HG03039 (cell line): ENCODE measurements at regions not wholly inside any gene's neighbourhood (a gene's known extent, or its start where the extent isn't known, plus 50 kb on each side); places are given as distances from the start of the nearest gene placed in this dataset.
"Not testable (repeated sequence)": the region's sequence is repeated elsewhere in the genome, so short reads cannot be mapped to it uniquely, and the experiment has no call there.

Experiments used
- ATAC-seq: cut with Tn5 transposase; IDR thresholded peaks from one replicate; pipeline ENCODE4 v1.9.1; 2021; ENCODE audit warnings: mild to moderate bottlenecking, moderate library complexity; ENCODE audit not compliant: unreplicated experiment

DNA sequence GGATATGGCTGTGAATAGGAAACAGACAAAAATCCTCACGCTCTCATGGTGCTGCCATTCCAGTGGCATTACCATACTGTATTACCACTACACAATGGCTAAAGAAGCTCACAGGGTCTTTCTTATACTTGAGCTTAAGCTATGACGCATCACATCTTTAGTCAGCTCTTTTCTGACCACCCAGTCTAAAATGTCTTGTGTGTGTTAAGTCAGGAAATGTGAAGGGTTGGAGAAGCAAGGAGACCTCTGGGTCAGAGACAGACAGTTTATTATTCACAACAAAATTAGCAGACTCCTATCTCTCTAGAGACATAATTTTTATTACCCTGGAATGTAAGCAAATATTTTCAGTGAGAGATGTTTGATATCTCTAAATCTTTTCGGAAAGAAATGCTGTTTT, 1583.2 kb upstream of the WWC1 start:
- ATAC-seq, result no peak

- no peak for ATAC-seq
Observed at GRCh38 chr5:166709691-166710090, 1581.8 kb upstream of the WWC1 start.

GRCh38 chr5:166710271-166710670, 1581.2 kb upstream of the WWC1 start:
- ATAC-seq, result no peak

- ATAC-seq, result no peak
Observed at GRCh38 chr5:166712447-166713185, 1578.8 kb upstream of the WWC1 start.

GRCh38 chr5:166713295-166713694, 1578.2 kb upstream of the WWC1 start:
- no peak for ATAC-seq

GRCh38 chr5:166716856-166717492, 1574.5 kb upstream of the WWC1 start:
- no peak for ATAC-seq

DNA sequence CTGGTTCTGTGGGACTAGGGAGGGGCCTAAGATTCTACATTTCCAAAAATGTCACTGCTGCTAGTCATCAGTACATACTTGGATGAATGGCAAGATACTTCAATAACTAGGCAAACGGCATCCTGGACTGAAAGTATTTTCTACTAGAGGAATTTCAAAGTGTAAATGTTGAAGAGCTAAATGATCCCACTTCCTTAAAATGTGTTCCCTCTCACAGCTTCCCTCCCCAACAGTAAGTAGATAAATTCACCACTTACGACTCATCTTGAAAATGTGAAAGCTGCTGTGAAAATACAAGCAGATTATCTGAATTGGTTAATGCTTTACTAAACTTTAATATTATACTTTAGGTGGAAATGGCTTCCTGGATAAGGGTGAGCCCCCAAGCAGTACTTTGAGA, 1571.5 kb upstream of the WWC1 start:
- no peak for ATAC-seq

- ATAC-seq, result no peak
Observed at GRCh38 chr5:166722939-166723338, 1568.5 kb upstream of the WWC1 start.

- no peak for ATAC-seq
Observed at GRCh38 chr5:166724284-166724683, 1567.2 kb upstream of the WWC1 start.

DNA sequence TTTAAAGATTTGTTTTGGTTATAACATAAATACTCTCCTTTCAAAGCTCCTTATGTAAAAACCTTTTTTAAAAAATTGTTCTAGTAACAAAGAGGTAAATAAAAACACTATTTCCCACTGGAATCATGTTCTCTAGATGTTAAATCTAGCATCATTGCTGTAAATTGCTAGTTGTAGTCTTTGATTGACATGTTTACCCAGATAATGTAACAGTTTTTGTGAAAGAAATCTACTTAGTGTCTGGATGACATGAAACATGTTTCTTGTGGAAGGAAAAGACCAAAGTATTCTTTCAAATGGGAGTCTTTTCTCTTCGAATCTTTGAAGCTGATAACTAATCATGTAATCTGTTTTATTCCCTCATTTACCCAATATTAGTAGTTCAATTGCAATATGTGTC, 1565.9 kb upstream of the WWC1 start:
- no peak for ATAC-seq

GRCh38 chr5:166726406-166726805, 1565.0 kb upstream of the WWC1 start:
- ATAC-seq, result no peak

DNA sequence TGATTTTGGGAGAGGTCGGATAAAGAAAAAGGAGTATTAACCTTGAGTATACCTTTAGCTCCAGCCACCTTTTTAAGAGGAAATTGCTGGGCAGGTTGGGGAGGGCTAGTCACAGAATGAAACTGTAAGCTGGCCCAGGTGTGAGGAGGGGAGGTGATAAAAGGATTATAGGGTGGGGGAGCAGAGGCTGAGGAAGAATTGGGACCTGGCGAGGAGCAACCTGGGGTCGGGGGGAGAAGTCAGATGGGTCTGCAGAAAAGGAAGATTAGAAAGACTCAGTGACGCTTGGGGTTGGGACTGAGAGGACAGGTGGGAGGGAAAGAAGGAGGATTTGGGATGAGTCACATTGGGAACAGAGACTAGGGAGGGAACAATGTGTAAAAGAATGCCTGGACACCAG, 1548.5 kb upstream of the WWC1 start:
- ATAC-seq, result not testable (repeated sequence)

DNA sequence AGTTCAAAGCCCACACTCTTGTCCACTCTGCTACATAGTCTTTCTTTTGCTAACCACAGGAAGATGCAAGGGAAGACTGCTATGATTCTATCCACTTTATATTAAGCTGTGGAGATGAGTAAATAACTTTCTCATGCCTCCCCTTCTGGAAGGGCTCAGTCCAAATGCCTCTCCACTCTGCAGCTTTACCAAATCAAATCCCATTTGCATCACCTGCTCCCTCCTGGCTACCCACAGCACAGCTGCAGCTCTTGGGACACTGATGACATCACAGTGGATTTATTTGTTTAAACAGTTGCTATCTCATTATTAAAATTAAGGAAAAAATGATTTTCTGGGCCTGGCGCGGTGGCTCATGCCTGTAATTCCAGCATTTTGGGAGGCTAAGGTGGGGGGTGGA, 1544.9 kb upstream of the WWC1 start:
- ATAC-seq, result no peak

- no peak for ATAC-seq
Observed at GRCh38 chr5:166750376-166750775, 1541.1 kb upstream of the WWC1 start.

GRCh38 chr5:166758151-166758550, 1533.3 kb upstream of the WWC1 start:
- no peak for ATAC-seq

- ATAC-seq, result no peak
Observed at GRCh38 chr5:166767858-166768257, 1523.6 kb upstream of the WWC1 start.

DNA sequence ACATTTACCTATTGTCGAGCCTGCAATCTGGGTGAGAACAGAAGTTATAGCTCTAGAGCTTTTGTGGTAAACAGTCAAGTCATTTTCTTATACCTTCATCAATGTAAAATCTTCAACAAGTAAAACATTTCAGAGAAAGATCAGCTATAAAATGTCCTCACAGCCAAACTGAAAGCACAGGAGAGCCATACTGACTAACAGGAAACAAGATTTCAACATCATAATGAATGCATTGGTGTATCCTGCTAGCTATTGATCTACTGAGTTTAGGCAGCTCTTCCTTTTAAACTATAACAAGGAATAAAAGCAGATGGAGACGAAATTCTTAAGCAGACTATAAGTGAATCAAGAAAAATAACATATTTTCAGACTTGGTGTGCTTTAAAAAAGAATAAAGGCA, 1522.9 kb upstream of the WWC1 start:
- ATAC-seq, result no peak

DNA sequence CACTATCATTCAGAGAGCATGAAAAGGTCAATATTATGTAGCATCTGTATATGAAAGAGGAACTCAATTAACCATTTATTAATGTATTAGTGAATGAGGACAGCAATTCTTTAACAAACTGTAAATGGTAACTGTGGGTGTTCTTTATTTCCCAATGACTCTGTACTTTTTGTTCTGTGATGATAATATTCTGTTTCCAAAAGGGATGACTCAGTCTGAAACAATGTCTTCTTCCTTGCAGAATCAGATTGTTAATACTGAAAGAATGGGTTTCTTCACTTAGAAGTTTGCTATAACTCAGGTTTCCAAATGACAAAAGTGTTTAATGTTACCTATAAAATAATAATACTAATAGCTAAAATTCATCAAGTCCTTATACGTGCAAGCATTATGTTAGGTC, 1518.7 kb upstream of the WWC1 start:
- no peak for ATAC-seq

GRCh38 chr5:166781737-166782136, 1509.7 kb upstream of the WWC1 start:
- ATAC-seq, result no peak

DNA sequence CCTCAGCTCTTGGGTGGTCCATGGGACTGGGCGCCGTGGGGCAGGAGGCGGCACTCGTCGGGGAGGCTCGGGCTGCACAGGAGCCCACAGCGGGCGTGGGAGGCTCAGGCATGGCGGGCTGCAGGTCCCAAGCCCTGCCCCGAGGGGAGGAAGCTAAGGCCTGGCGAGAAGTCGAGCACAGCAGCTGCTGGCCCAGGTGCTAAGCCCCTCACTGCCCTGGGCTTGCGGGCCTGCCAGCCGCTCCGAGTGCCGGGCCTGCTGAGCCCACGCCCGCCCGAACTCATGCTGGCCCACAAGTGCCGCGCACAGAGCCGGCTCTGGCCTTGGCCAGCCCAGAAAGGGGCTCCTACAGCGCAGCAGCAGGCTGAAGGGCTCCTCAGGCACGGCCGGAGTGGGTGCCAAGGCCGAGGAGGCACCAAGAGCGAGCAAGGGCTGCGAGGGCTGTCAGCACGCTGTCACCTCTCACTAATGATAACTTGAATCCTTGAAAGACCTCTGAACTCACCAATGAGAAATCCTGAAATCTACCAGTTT, 1506.8 kb upstream of the WWC1 start:
- ATAC-seq, result no peak

DNA sequence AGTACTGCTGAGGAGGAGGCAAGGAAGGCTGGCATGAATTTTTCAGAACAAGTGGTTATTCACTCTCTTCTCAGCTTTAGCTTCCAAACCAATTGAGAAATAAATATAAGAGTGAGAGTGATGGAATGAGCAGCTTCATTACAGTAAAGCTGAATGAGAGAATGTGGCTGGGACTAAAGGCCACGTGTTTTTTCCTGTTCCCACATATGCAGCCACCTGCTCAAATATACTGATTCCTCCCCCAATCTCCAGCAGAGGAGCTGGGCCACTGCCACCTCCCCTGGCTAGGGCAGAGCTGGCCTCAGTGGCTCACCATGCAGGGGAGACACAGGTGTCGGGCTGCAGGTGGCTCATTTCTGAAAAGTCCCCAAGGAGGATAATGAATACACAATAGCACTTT, 1505.3 kb upstream of the WWC1 start:
- no peak for ATAC-seq

- ATAC-seq, result no peak
Observed at GRCh38 chr5:166786889-166787288, 1504.6 kb upstream of the WWC1 start.

DNA sequence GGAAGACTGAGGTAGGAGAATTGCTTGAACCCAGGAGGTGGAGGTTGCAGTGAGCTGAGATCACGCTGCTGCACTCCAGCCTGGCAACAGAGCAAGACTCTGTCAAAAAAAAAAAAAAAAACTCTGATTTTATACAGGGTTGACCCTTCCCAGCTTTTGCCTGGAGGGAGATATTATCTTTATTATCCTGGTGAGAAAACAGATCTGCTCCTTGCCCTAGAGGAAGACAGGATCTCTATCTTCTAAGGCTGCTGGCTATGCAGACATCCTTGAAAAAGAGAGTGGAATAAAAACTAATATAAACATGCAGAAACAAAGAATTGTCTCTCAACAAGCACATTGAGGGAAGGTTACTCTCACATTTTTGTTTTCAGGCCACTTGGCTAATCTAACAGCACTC, 1503.4 kb upstream of the WWC1 start:
- no peak for ATAC-seq
